GM18951 (cell line): ENCODE measurements at regions not wholly inside any gene's neighbourhood (a gene's known extent, or its start where the extent isn't known, plus 50 kb on each side); places are given as distances from the start of the nearest gene placed in this dataset.

Experiments
- POLR2A ChIP-seq: IDR thresholded peaks from 4 replicates; pipeline ENCODE4 v1.6.1; 2011; ENCODE audit warnings: mild to moderate bottlenecking; ENCODE audit not compliant: insufficient read length, insufficient read depth; ENCODE audit errors: extremely low read depth
- in situ Hi-C: fragments of 300-500 bp; cut with MboI; formaldehyde crosslinking; loops from one replicate; pipeline ENCODE4 v1.12.0; 2022; ENCODE audit warnings: low sequenced_read_pairs, mixed read lengths, inconsistent platforms; ENCODE audit not compliant: unreplicated experiment

GRCh38 chr7:22601812-22602565, 102.0 kb upstream of the STEAP1B start:
- no peak for TF ChIP-seq POLR2A

GRCh38 chr7:22601408-22601807, 101.4 kb upstream of the STEAP1B start:
- in situ Hi-C loops: no loop called here

More at GRCh38 chr7:22601812-22602565, 102.0 kb upstream of the STEAP1B start:
- in situ Hi-C loops: no loop called here

GRCh38 chr7:22601003-22601402, 101.0 kb upstream of the STEAP1B start:
- in situ Hi-C loops: no loop called here
- TF ChIP-seq POLR2A: no peak

More at GRCh38 chr7:22601408-22601807, 101.4 kb upstream of the STEAP1B start:
- TF ChIP-seq POLR2A: no peak

- no peak for TF ChIP-seq POLR2A
- in situ Hi-C loops: no loop called here
These were observed 98.4 kb upstream of the STEAP1B start for GRCh38 chr7:22598318-22598920.

- in situ Hi-C loops: no loop called here
- TF ChIP-seq POLR2A: no peak
These were observed 97.9 kb upstream of the STEAP1B start for GRCh38 chr7:22597844-22598243.

GRCh38 chr7:22596763-22597400, 96.9 kb upstream of the STEAP1B start:
- TF ChIP-seq POLR2A: no peak

GRCh38 chr7:22594020-22594419, 94.0 kb upstream of the STEAP1B start:
- no peak for TF ChIP-seq POLR2A
- in situ Hi-C loops: no loop called here

More at GRCh38 chr7:22596763-22597400, 96.9 kb upstream of the STEAP1B start:
- in situ Hi-C loops: no loop called here

- in situ Hi-C loops: no loop called here
These were observed 91.3 kb upstream of the STEAP1B start for GRCh38 chr7:22591271-22591670.

GRCh38 chr7:22589641-22590201, 89.7 kb upstream of the STEAP1B start:
- TF ChIP-seq POLR2A: no peak
- in situ Hi-C loops: no loop called here

More at GRCh38 chr7:22591271-22591670, 91.3 kb upstream of the STEAP1B start:
- no peak for TF ChIP-seq POLR2A

GRCh38 chr7:22588351-22588750, 88.4 kb upstream of the STEAP1B start:
- in situ Hi-C loops: no loop called here
- TF ChIP-seq POLR2A: no peak

- in situ Hi-C loops: no loop called here
- no peak for TF ChIP-seq POLR2A
These were observed 87.3 kb upstream of the STEAP1B start for GRCh38 chr7:22587322-22587721.

GRCh38 chr7:22586786-22587140, 86.8 kb upstream of the STEAP1B start:
- TF ChIP-seq POLR2A: no peak
- in situ Hi-C loops: no loop called here

GRCh38 chr7:22586101-22586785, 86.3 kb upstream of the STEAP1B start:
- TF ChIP-seq POLR2A: no peak
- in situ Hi-C loops: no loop called here
